HEK293 (cell line): ENCODE measurements at regions not wholly inside any gene's neighbourhood (a gene's known extent, or its start where the extent isn't known, plus 50 kb on each side); places are given as distances from the start of the nearest gene placed in this dataset.

Experiments
- CTCF ChIA-PET: fragments of 350-600 bp; formaldehyde crosslinking; extraction: SDS; loops from one replicate; lab custom pipeline; 2021; ENCODE audit warnings: antibody characterized with exemption; lab: Yijun Ruan, JAX
- POLR2A ChIA-PET: fragments of 300-600 bp; formaldehyde crosslinking; extraction: SDS; loops from one replicate; lab custom pipeline; 2020; ENCODE audit warnings: antibody characterized with exemption, inconsistent platforms; lab: Yijun Ruan, JAX
- H3K27ac ChIP-seq: fragments of 200-500 bp; sonication (Bioruptor generic); 2 replicates; pipeline ENCODE4 v1.5.1; 2014; ENCODE audit warnings: low read depth, low read length, control low read depth, inconsistent platforms; ENCODE audit errors: extremely low read depth
- H3K36me3 ChIP-seq, 2 experiments: fragments of 200-500 bp in 1 of 2; sonication (Bioruptor generic) in 1 of 2; 1 replicate in 1 of 2; 2 replicates in 1 of 2; pipeline ENCODE4 v1.5.1; 2014 to 2017; ENCODE audit warnings: inconsistent platforms in 2 of 2, low read length in 2 of 2; ENCODE audit not compliant: control insufficient read depth in 2 of 2, insufficient read depth in 1 of 2
- H3K4me1 ChIP-seq: fragments of 200-500 bp; sonication (Bioruptor generic); 2 replicates; pipeline ENCODE4 v1.5.1; 2014; ENCODE audit warnings: mild to moderate bottlenecking, low read length, inconsistent platforms; ENCODE audit not compliant: control insufficient read depth, insufficient read depth
- H3K4me3 ChIP-seq: 2 replicates; pipeline ENCODE4 v1.5.1; 2011; ENCODE audit warnings: low read depth, mild to moderate bottlenecking, control low read depth, low read length, moderate library complexity
- H3K9me3 ChIP-seq: fragments of 200-500 bp; sonication (Bioruptor generic); 2 replicates; pipeline ENCODE4 v1.5.1; 2014; ENCODE audit warnings: low read depth, low read length, inconsistent platforms; ENCODE audit not compliant: control insufficient read depth, insufficient read depth
- ZNF112 ChIP-seq: fragments of 450-650 bp; formaldehyde crosslinking; IDR thresholded peaks from 2 replicates; pipeline ENCODE4 v1.5.0; 2017; ENCODE audit warnings: missing biosample characterization, missing genetic modification characterization
- ZNF184 ChIP-seq: fragments of 450-650 bp; IDR thresholded peaks from 2 replicates; pipeline ENCODE4 v1.5.1; 2018; ENCODE audit warnings: missing biosample characterization, mild to moderate bottlenecking, missing genetic modification characterization
- ZNF19 ChIP-seq: fragments of 450-650 bp; formaldehyde crosslinking; IDR thresholded peaks from 2 replicates; pipeline ENCODE4; 2016; ENCODE audit warnings: missing biosample characterization, missing genetic modification characterization, low read depth
- ZNF202 ChIP-seq: fragments of 450-650 bp; formaldehyde crosslinking; IDR thresholded peaks from 2 replicates; pipeline ENCODE4 v1.5.1; 2016; ENCODE audit warnings: missing biosample characterization, missing genetic modification characterization, borderline replicate concordance
- ZNF311 ChIP-seq: fragments of 450-650 bp; formaldehyde crosslinking; IDR thresholded peaks from 2 replicates; pipeline ENCODE4 v1.5.1; 2017; ENCODE audit warnings: missing biosample characterization, missing genetic modification characterization, borderline replicate concordance
- ZNF354C ChIP-seq: fragments of 450-650 bp; formaldehyde crosslinking; IDR thresholded peaks from 2 replicates; pipeline ENCODE4 v1.5.1; 2016; ENCODE audit warnings: missing biosample characterization, missing genetic modification characterization, low read depth, borderline replicate concordance
- ZNF394 ChIP-seq: fragments of 450-650 bp; formaldehyde crosslinking; IDR thresholded peaks from 2 replicates; pipeline ENCODE4 v1.5.1; 2016; ENCODE audit warnings: missing biosample characterization, missing genetic modification characterization, mild to moderate bottlenecking, moderate library complexity, borderline replicate concordance
- ZNF514 ChIP-seq: fragments of 450-650 bp; formaldehyde crosslinking; IDR thresholded peaks from 2 replicates; pipeline ENCODE4 v1.5.1; 2016; ENCODE audit warnings: missing biosample characterization, missing genetic modification characterization
- ZNF521 ChIP-seq: fragments of 450-650 bp; formaldehyde crosslinking; IDR thresholded peaks from 2 replicates; pipeline ENCODE4 v1.5.1; 2017; ENCODE audit warnings: missing biosample characterization, mild to moderate bottlenecking, missing genetic modification characterization
- ZNF596 ChIP-seq: fragments of 450-650 bp; IDR thresholded peaks from 2 replicates; pipeline ENCODE4 v1.5.0; 2018; ENCODE audit warnings: missing biosample characterization, mild to moderate bottlenecking, missing genetic modification characterization, moderate library complexity
- ZNF600 ChIP-seq: fragments of 450-650 bp; formaldehyde crosslinking; IDR thresholded peaks from 2 replicates; pipeline ENCODE4 v1.5.1; 2016; ENCODE audit warnings: missing biosample characterization, missing genetic modification characterization
- ZNF610 ChIP-seq: fragments of 450-650 bp; formaldehyde crosslinking; IDR thresholded peaks from 2 replicates; pipeline ENCODE4 v1.5.1; 2016; ENCODE audit warnings: missing biosample characterization, missing genetic modification characterization, borderline replicate concordance
- ZNF677 ChIP-seq: fragments of 450-650 bp; IDR thresholded peaks from 2 replicates; pipeline ENCODE4 v1.5.0; 2018; ENCODE audit warnings: missing biosample characterization, mild to moderate bottlenecking, missing genetic modification characterization, moderate library complexity
- ZNF76 ChIP-seq: fragments of 450-650 bp; formaldehyde crosslinking; IDR thresholded peaks from 2 replicates; pipeline ENCODE4; 2016; ENCODE audit warnings: low read depth, missing biosample characterization, missing genetic modification characterization, borderline replicate concordance
- ZSCAN30 ChIP-seq: fragments of 450-650 bp; IDR thresholded peaks from 2 replicates; pipeline ENCODE4 v1.5.1; 2018; ENCODE audit warnings: missing biosample characterization, mild to moderate bottlenecking, missing genetic modification characterization, moderate library complexity
- TF ChIP-seq, protein P1 (sequence below): fragments of 450-650 bp; formaldehyde crosslinking; conservative IDR thresholded peaks from 2 replicates; pipeline ENCODE4 v1.5.1; 2016; ENCODE audit warnings: low read depth, missing biosample characterization, missing genetic modification characterization

- TF ChIP-seq ZNF610 (tag by site-specific recombination), result no peak
- TF ChIP-seq ZNF394, result no peak
Observed at GRCh38 chr19:46927106-46927505, 66.3 kb downstream of the ARHGAP35 start (continued).

DNA sequence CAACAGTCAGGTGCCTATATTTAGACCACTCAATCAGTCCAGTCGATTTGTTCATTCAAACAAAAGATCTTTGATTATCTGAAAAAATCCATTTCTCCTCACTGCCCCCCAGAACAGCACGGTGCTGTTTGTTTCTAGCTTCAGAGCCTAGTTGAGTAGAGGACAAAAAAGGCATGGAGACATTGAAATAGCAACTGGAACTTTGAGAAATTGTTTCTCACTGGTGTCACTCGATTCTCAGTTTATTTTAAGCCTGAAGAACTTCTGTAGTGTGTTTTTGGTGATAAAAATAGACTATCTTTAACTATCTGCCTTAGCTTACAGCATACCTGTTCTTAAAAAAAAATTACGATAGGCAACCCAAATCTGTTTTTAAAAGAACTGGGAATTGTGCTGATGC lies 67.1 kb downstream of the ARHGAP35 start:
- ChIA-PET POLR2A (interaction anchor here (1.5 kb wide), 1 partner anchor 48 kb away, joined by 6 read pairs; no protein-coding TSS in a partner anchor), CTCF (interaction anchor here (0.6 to 6.2 kb wide), 6 partner anchors 14 to 87 kb away, joined by 3 to 35 read pairs (median 6); no protein-coding TSS in a partner anchor)
- Histone ChIP-seq H3K9me3 (no peaks in the 10 kb centered on the region), H3K4me1 (peaks cover 30% of the 10 kb centered on the region), H3K36me3 (peaks cover 0 to under 1% of the 10 kb centered on the region in 2 experiments; a peak in 1 of 3 replicates), H3K4me3 (no peak overlapping the region), H3K27ac (no peak overlapping the region)
- TF ChIP-seq ZNF311 (tag by site-specific recombination) (no peak), ZNF354C (tag by site-specific recombination) (no peak), ZNF19 (tag by site-specific recombination) (no peak)

- peaks cover 0 to 5% of the 10 kb centered on the region in 2 experiments; a peak in 1 of 3 replicates for H3K36me3 ChIP-seq
- ChIA-PET POLR2A (no interaction called here), CTCF (interaction anchor here (0.8 to 6.2 kb wide), 3 partner anchors 15 to 64 kb away, joined by 3 to 35 read pairs (median 7); no protein-coding TSS in a partner anchor)
- no peak overlapping the region for H3K4me3 ChIP-seq
- no peak overlapping the region for H3K27ac ChIP-seq
- TF ChIP-seq ZNF202 (tag by site-specific recombination) (no peak), ZSCAN30 (no peak), ZNF112 (tag by site-specific recombination) (no peak), ZNF521 (no peak), ZNF677 (no peak), ZNF184 (tag by site-specific recombination) (no peak), ZNF76 (no peak), ZNF514 (tag by site-specific recombination) (no peak), ZNF600 (tag by site-specific recombination) (no peak)
- TF ChIP-seq, protein P1, sequence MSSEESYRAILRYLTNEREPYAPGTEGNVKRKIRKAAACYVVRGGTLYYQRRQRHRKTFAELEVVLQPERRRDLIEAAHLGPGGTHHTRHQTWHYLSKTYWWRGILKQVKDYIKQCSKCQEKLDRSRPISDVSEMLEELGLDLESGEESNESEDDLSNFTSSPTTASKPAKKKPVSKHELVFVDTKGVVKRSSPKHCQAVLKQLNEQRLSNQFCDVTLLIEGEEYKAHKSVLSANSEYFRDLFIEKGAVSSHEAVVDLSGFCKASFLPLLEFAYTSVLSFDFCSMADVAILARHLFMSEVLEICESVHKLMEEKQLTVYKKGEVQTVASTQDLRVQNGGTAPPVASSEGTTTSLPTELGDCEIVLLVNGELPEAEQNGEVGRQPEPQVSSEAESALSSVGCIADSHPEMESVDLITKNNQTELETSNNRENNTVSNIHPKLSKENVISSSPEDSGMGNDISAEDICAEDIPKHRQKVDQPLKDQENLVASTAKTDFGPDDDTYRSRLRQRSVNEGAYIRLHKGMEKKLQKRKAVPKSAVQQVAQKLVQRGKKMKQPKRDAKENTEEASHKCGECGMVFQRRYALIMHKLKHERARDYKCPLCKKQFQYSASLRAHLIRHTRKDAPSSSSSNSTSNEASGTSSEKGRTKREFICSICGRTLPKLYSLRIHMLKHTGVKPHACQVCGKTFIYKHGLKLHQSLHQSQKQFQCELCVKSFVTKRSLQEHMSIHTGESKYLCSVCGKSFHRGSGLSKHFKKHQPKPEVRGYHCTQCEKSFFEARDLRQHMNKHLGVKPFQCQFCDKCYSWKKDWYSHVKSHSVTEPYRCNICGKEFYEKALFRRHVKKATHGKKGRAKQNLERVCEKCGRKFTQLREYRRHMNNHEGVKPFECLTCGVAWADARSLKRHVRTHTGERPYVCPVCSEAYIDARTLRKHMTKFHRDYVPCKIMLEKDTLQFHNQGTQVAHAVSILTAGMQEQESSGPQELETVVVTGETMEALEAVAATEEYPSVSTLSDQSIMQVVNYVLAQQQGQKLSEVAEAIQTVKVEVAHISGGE (tag by site-specific recombination), result no peak
- H3K4me1 ChIP-seq, result peaks cover 35% of the 10 kb centered on the region
- H3K9me3 ChIP-seq, result no peaks in the 10 kb centered on the region
Observed at GRCh38 chr19:46928951-46929350, 68.2 kb downstream of the ARHGAP35 start.

GRCh38 chr19:46931202-46931601 lies 70.4 kb downstream of the ARHGAP35 start:
- POLR2A ChIA-PET, result interaction anchor here (0.7 kb wide), 1 partner anchor 217 kb away, joined by 3 read pairs; no protein-coding TSS in a partner anchor
- H3K9me3 ChIP-seq, result no peaks in the 10 kb centered on the region
- peaks cover 0 to 5% of the 10 kb centered on the region in 2 experiments; a peak in 1 of 3 replicates for H3K36me3 ChIP-seq
- TF ChIP-seq ZNF596 (tag by site-specific recombination), result no peak
- TF ChIP-seq, all 188 proteins: peak for 0
- CTCF ChIA-PET, result interaction anchor here (0.6 kb wide), 1 partner anchor 8 kb away, joined by 3 read pairs; no protein-coding TSS in a partner anchor
- Histone ChIP-seq H3K27ac (no peak overlapping the region), H3K4me3 (no peak overlapping the region), H3K4me1 (peaks cover 20% of the 10 kb centered on the region)
